ENCODE measurements at regions not wholly inside any gene's neighbourhood (a gene's known extent, or its start where the extent isn't known, plus 50 kb on each side); places are given as distances from the start of the nearest gene placed in this dataset.

- no peak for DNase-seq (ENCODE audit: low spot score)
These were observed 1479.9 kb upstream of the PRR20A start for GRCh38 chr13:55660851-55661250.

GRCh38 chr13:55661505-55661904 lies 1479.2 kb upstream of the PRR20A start:
- no peak for DNase-seq (ENCODE audit: low spot score)

GRCh38 chr13:55664178-55664577 lies 1476.5 kb upstream of the PRR20A start:
- DNase-seq (ENCODE audit: low spot score) = no peak

- no peak for DNase-seq (ENCODE audit: low spot score)
These were observed 1471.7 kb upstream of the PRR20A start for GRCh38 chr13:55669051-55669450.

GRCh38 chr13:55673910-55674309 lies 1466.8 kb upstream of the PRR20A start:
- no peak for DNase-seq (ENCODE audit: low spot score)

GRCh38 chr13:55682776-55683175 lies 1457.9 kb upstream of the PRR20A start:
- DNase-seq (ENCODE audit: low spot score) = no peak

- no peak for DNase-seq (ENCODE audit: low spot score)
These were observed 1435.2 kb upstream of the PRR20A start for GRCh38 chr13:55705526-55705925.

- DNase-seq (ENCODE audit: low spot score) = no peak
These were observed 1434.7 kb upstream of the PRR20A start for GRCh38 chr13:55705971-55706370.

- DNase-seq (ENCODE audit: low spot score) = no peak
These were observed 1426.6 kb upstream of the PRR20A start for GRCh38 chr13:55714120-55714519.

GRCh38 chr13:55727683-55728082 lies 1413.0 kb upstream of the PRR20A start:
- no peak for DNase-seq (ENCODE audit: low spot score)

GRCh38 chr13:55728247-55728646 lies 1412.5 kb upstream of the PRR20A start:
- no peak for DNase-seq (ENCODE audit: low spot score)

GRCh38 chr13:55745828-55746227 lies 1394.9 kb upstream of the PRR20A start:
- no peak for DNase-seq (ENCODE audit: low spot score)

- no peak for DNase-seq (ENCODE audit: low spot score)
These were observed 1378.7 kb upstream of the PRR20A start for GRCh38 chr13:55761986-55762385.

GRCh38 chr13:55777612-55778011 lies 1363.1 kb upstream of the PRR20A start:
- DNase-seq (ENCODE audit: low spot score) = no peak

GRCh38 chr13:55783841-55784240 lies 1356.9 kb upstream of the PRR20A start:
- DNase-seq (ENCODE audit: low spot score) = no peak

- no peak for DNase-seq (ENCODE audit: low spot score)
These were observed 1352.2 kb upstream of the PRR20A start for GRCh38 chr13:55788548-55788947.

GRCh38 chr13:55792544-55793193 lies 1348.0 kb upstream of the PRR20A start:
- no peak for DNase-seq (ENCODE audit: low spot score)

- peak; percentile 13 for DNase-seq (ENCODE audit: low spot score)
These were observed 1325.2 kb upstream of the PRR20A start for GRCh38 chr13:55815458-55816033.

GRCh38 chr13:55816976-55817601 lies 1323.6 kb upstream of the PRR20A start:
- no peak for DNase-seq (ENCODE audit: low spot score)

- DNase-seq (ENCODE audit: low spot score) = no peak
These were observed 1319.9 kb upstream of the PRR20A start for GRCh38 chr13:55820817-55821216.

- no peak for DNase-seq (ENCODE audit: low spot score)
These were observed 1271.1 kb upstream of the PRR20A start for GRCh38 chr13:55869648-55870047.

- DNase-seq (ENCODE audit: low spot score) = no peak
These were observed 1253.2 kb upstream of the PRR20A start for GRCh38 chr13:55887561-55887960.

GRCh38 chr13:55893540-55893939 lies 1247.2 kb upstream of the PRR20A start:
- DNase-seq (ENCODE audit: low spot score) = no peak
